ENCODE measurements at regions not wholly inside any gene's neighbourhood (a gene's known extent, or its start where the extent isn't known, plus 50 kb on each side); places are given as distances from the start of the nearest gene placed in this dataset.

DNA sequence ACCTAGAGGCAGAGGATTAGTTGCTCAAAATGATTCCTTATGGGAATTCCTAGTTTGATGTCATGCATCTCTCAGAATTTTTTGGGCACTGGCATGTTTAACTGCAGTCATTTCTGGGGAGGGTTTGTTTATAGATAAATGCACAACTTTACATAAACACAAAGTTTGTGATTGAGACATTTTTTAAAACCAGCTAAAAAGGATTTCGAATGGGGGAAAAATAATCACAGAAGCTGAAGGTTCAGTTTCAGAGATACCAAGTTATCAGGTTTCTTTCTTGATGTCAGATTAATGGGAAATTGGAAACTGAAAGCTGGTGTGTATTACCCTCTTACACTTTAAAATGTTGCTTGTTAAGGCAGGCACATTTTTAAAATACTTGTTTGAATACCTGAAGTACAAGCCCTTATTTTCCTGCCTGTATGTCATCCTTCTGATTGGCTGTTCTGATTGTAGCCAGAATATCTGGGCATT is 72.1 kb downstream of the DISP1 start:
- Histone ChIP-seq H3K27me3 (no peaks in the 10 kb centered on the region), H3K36me3 (no peaks in the 10 kb centered on the region), H3K27ac (no peak overlapping the region), H3K9me3 (no peaks in the 10 kb centered on the region), H3K4me3 (no peak overlapping the region), H3K4me1 (peaks cover 17% of the 10 kb centered on the region)
- TF ChIP-seq POLR2AphosphoS5 (IDR thresholded peaks at IDR 0.05) (no peak), POLR2A (IDR thresholded peaks at IDR 0.05) (no peak), EP300 (IDR thresholded peaks at IDR 0.05) (no peak)
- TF ChIP-seq, protein P1, sequence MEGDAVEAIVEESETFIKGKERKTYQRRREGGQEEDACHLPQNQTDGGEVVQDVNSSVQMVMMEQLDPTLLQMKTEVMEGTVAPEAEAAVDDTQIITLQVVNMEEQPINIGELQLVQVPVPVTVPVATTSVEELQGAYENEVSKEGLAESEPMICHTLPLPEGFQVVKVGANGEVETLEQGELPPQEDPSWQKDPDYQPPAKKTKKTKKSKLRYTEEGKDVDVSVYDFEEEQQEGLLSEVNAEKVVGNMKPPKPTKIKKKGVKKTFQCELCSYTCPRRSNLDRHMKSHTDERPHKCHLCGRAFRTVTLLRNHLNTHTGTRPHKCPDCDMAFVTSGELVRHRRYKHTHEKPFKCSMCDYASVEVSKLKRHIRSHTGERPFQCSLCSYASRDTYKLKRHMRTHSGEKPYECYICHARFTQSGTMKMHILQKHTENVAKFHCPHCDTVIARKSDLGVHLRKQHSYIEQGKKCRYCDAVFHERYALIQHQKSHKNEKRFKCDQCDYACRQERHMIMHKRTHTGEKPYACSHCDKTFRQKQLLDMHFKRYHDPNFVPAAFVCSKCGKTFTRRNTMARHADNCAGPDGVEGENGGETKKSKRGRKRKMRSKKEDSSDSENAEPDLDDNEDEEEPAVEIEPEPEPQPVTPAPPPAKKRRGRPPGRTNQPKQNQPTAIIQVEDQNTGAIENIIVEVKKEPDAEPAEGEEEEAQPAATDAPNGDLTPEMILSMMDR (IDR thresholded peaks at IDR 0.05) = no peak
- DNase-seq (ENCODE audit: low spot score in 2 of 2) = no peak
- 41% methylated on average over 1 of the region's 1 CpG for WGBS

DNA sequence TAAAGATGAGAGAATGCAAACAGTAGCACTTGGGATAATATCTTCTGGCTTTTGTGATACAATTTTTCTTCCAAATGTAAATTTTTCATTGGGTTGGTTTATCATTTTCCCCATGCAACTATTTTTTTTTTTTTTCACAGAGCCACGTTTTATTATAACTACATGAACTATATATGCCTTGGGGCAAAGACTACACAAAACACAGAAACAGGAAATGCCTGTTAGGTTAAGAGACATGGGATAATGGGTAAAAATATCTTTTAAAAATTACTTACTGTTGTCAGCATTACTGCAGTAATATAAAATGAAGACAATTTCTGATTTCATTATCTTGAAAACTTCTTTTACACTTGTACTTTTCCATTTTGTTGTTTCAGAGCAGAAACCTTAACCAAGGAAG is 74.6 kb downstream of the DISP1 start:
- H3K36me3 ChIP-seq = no peaks in the 10 kb centered on the region
- H3K4me3 ChIP-seq = no peak overlapping the region
- no peak for DNase-seq (ENCODE audit: low spot score in 2 of 2)
- TF ChIP-seq, protein P1 (IDR thresholded peaks at IDR 0.05) = no peak
- no peak for TF ChIP-seq POLR2A (IDR thresholded peaks at IDR 0.05)
- TF ChIP-seq POLR2AphosphoS5 (IDR thresholded peaks at IDR 0.05) = no peak
- TF ChIP-seq EP300 (IDR thresholded peaks at IDR 0.05) = no peak
- H3K4me1 ChIP-seq = peaks cover 26% of the 10 kb centered on the region
- no peaks in the 10 kb centered on the region for H3K9me3 ChIP-seq
- no peak overlapping the region for H3K27ac ChIP-seq
- H3K27me3 ChIP-seq = no peaks in the 10 kb centered on the region
- 31% methylated on average over 1 of the region's 1 CpG for WGBS

DNA sequence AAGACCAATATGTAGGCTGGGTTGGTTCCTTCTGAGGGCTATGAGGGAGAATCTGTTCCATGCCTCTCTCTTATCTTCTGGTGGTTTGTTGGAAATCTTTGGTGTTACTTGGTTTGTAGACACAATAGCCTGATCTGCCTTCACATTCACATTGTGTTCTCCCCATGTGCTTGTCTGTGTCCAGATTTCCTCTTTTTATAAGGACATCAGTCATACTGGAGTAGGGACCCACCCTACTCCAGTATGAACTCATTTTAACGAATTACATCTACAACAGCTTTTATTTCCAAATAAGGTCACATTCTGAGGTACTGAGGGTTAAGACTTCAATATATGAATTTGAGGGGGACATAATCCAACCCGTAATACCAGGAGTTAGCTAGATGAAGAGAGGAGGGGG is 75.9 kb downstream of the DISP1 start:
- H3K4me1 ChIP-seq = peaks cover 26% of the 10 kb centered on the region
- H3K27me3 ChIP-seq = no peaks in the 10 kb centered on the region
- 95% methylated on average over 2 of the region's 2 CpGs for WGBS
- TF ChIP-seq EP300 (IDR thresholded peaks at IDR 0.05) (no peak), POLR2AphosphoS5 (IDR thresholded peaks at IDR 0.05) (no peak), POLR2A (IDR thresholded peaks at IDR 0.05) (no peak)
- TF ChIP-seq, protein P1 (IDR thresholded peaks at IDR 0.05) = no peak
- DNase-seq (ENCODE audit: low spot score in 2 of 2) = no peak
- H3K27ac ChIP-seq = no peak overlapping the region
- no peaks in the 10 kb centered on the region for H3K36me3 ChIP-seq
- no peaks in the 10 kb centered on the region for H3K9me3 ChIP-seq
- H3K4me3 ChIP-seq = no peak overlapping the region

DNA sequence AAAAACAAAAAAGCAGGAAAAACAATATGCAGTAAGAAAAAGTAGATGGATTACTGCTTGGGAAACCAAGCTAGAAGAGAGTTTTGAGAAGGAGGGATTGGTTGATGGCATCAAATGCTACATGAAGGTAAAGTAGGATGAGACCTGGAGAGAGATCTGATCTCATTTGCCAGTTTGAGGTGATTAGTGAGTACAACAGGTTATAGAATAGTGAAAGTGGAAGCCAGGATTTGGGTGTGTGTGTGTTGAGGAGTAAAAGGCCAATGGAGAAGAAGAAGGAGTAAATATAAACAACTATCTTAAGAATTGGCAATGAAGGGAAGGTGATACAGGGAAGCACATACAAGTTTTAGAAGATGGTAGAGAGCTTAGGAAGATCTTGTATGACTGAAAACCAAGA is 76.7 kb downstream of the DISP1 start:
- Histone ChIP-seq H3K36me3 (no peaks in the 10 kb centered on the region), H3K4me3 (no peak overlapping the region), H3K27ac (no peak overlapping the region), H3K9me3 (no peaks in the 10 kb centered on the region), H3K27me3 (no peaks in the 10 kb centered on the region), H3K4me1 (peaks cover 26% of the 10 kb centered on the region)
- DNase-seq (ENCODE audit: low spot score in 2 of 2) = no peak
- TF ChIP-seq POLR2AphosphoS5 (IDR thresholded peaks at IDR 0.05) (no peak), POLR2A (IDR thresholded peaks at IDR 0.05) (no peak), EP300 (IDR thresholded peaks at IDR 0.05) (no peak)
- TF ChIP-seq, protein P1 (IDR thresholded peaks at IDR 0.05) = no peak

DNA sequence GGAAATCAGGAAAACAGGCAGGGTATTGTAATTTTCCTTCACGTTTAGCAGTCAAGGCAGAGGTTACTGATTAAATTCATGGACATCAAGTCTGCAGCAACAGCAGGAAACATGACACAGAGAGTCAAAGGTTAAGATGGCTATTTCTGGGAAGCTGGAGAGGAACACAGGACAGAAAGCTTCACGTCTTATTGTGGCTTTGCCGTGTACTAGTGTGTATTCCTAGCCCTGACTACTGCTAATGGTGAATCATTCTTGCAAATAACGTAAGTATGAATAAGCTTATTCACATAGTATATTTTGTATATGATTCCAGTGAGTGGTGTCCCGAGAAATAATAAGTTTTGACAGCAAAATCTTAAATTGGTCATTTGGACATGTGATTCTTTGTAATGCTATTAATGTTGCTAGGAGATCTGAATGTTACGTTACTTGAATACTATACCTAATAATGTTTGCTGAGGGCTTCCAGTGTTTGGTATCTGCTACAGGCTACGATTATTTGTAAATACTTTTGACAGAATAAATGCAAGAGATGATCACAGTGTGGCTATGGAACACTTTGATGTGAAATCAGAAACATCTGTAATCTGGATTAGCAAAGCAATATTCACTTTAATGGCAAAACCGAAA is 77.4 kb downstream of the DISP1 start:
- WGBS = 60% methylated on average over 8 of the region's 8 CpGs
- no peaks in the 10 kb centered on the region for H3K9me3 ChIP-seq
- no peak for TF ChIP-seq POLR2AphosphoS5 (IDR thresholded peaks at IDR 0.05)
- TF ChIP-seq, protein P1 (IDR thresholded peaks at IDR 0.05) = no peak

More for the DNA sequence above, 77.4 kb downstream of the DISP1 start:
- Histone ChIP-seq H3K27me3 (no peaks in the 10 kb centered on the region), H3K4me3 (no peak overlapping the region), H3K36me3 (no peaks in the 10 kb centered on the region), H3K27ac (no peak overlapping the region), H3K4me1 (peaks cover 30% of the 10 kb centered on the region)
- no peak for DNase-seq (ENCODE audit: low spot score in 2 of 2)

Measured in suprapubic skin (tissue), 4 donors.